GM23338 (cell line): ENCODE measurements at regions not wholly inside any gene's neighbourhood (a gene's known extent, or its start where the extent isn't known, plus 50 kb on each side); places are given as distances from the start of the nearest gene placed in this dataset.

Experiments
- ATAC-seq: fragments of 200-7000 bp; cut with Tn5 transposase; 3 replicates; pipeline ENCODE4 v1.9.1; 2020
- DNase-seq: peaks from one replicate; pipeline ENCODE4 v3.0.0-alpha.2; 2015; ENCODE audit warnings: low spot score
- H2AFZ ChIP-seq: fragments of 200-600 bp; sonication (generic); 2 replicates; pipeline ENCODE4 v1.8.0; 2016; ENCODE audit warnings: antibody characterized with exemption, mild to moderate bottlenecking, moderate library complexity
- H3F3A ChIP-seq: fragments of 200-600 bp; sonication (generic); replicated peaks from 2 replicates; pipeline ENCODE4 v1.8.0; 2017; ENCODE audit warnings: antibody characterized with exemption, mixed run types, low read depth
- H3K27ac ChIP-seq: fragments of 200-600 bp; sonication (generic); 2 replicates; pipeline ENCODE4 v1.6.1; 2016; ENCODE audit warnings: low read depth
- H3K27me3 ChIP-seq: fragments of 200-600 bp; sonication (generic); 2 replicates; pipeline ENCODE4 v1.8.0; 2016; ENCODE audit warnings: mild to moderate bottlenecking, mixed run types, moderate library complexity; ENCODE audit not compliant: insufficient read depth
- H3K36me3 ChIP-seq: fragments of 200-600 bp; sonication (generic); 2 replicates; pipeline ENCODE4 v1.8.0; 2016; ENCODE audit warnings: mild to moderate bottlenecking; ENCODE audit not compliant: insufficient read depth
- H3K4me1 ChIP-seq: fragments of 200-600 bp; sonication (generic); 2 replicates; pipeline ENCODE4 v1.8.0; 2016; ENCODE audit warnings: mild to moderate bottlenecking, moderate library complexity; ENCODE audit not compliant: insufficient read depth
- H3K4me2 ChIP-seq: fragments of 200-600 bp; sonication (generic); 2 replicates; pipeline ENCODE4 v1.7.1; 2017; ENCODE audit warnings: mixed run types
- H3K4me3 ChIP-seq: fragments of 200-600 bp; sonication (generic); 2 replicates; pipeline ENCODE4 v1.6.1; 2016; ENCODE audit warnings: mixed run types
- H3K79me2 ChIP-seq: fragments of 200-600 bp; sonication (generic); replicated peaks from 2 replicates; pipeline ENCODE4 v1.8.0; 2017; ENCODE audit warnings: mild to moderate bottlenecking; ENCODE audit not compliant: insufficient read depth
- H3K9me2 ChIP-seq: fragments of 200-600 bp; sonication (generic); 2 replicates; pipeline ENCODE4 v1.8.0; 2017; ENCODE audit not compliant: insufficient read depth
- H4K20me1 ChIP-seq: fragments of 200-600 bp; sonication (generic); replicated peaks from 2 replicates; pipeline ENCODE4 v1.8.0; 2017; ENCODE audit warnings: mild to moderate bottlenecking; ENCODE audit not compliant: insufficient read depth
- H3K27ac Mint-ChIP-seq: 2 replicates; pipeline ENCODE4 v1.8.0; 2020; ENCODE audit warnings: inconsistent platforms, mild to moderate bottlenecking, moderate library complexity, mixed read lengths
- H3K27me3 Mint-ChIP-seq: 3 replicates; pipeline ENCODE4 v1.8.0; 2022; ENCODE audit warnings: low read depth, mild to moderate bottlenecking, moderate library complexity, mixed read lengths, inconsistent platforms; ENCODE audit not compliant: insufficient read depth, poor library complexity
- H3K36me3 Mint-ChIP-seq: 3 replicates; pipeline ENCODE4 v1.8.0; 2021; ENCODE audit warnings: low read depth, mild to moderate bottlenecking, inconsistent platforms, moderate library complexity, mixed read lengths
- H3K4me1 Mint-ChIP-seq: 3 replicates; pipeline ENCODE4 v1.8.0; 2020; ENCODE audit warnings: mild to moderate bottlenecking, inconsistent platforms, mixed read lengths
- H3K4me3 Mint-ChIP-seq: 3 replicates; pipeline ENCODE4 v1.8.0; 2021; ENCODE audit warnings: moderate library complexity, mild to moderate bottlenecking, inconsistent platforms, mixed read lengths
- H3K9me3 Mint-ChIP-seq: 3 replicates; pipeline ENCODE4 v1.8.0; 2020; ENCODE audit warnings: moderate library complexity, mild to moderate bottlenecking, inconsistent platforms, mixed read lengths
- CREB1 ChIP-seq: fragments of 250-450 bp; sonication (Bioruptor Pico); IDR thresholded peaks from 2 replicates; pipeline ENCODE4 v1.5.0; 2020; ENCODE audit warnings: low read depth, mild to moderate bottlenecking, moderate library complexity
- EZH2 ChIP-seq: fragments of 200-600 bp; sonication (generic); IDR thresholded peaks from one replicate; pipeline ENCODE4 v1.8.0; 2017; ENCODE audit warnings: antibody characterized with exemption, mild to moderate bottlenecking, low read depth; ENCODE audit not compliant: unreplicated experiment
- EZH2phosphoT487 ChIP-seq: fragments of 200-600 bp; sonication (generic); IDR thresholded peaks from one replicate; pipeline ENCODE4 v1.8.1; 2018; ENCODE audit warnings: antibody characterized with exemption; ENCODE audit not compliant: unreplicated experiment
- JUNB ChIP-seq: IDR thresholded peaks from one replicate; pipeline ENCODE4 v1.6.1; 2016; ENCODE audit warnings: antibody characterized with exemption; ENCODE audit not compliant: unreplicated experiment
- NANOG ChIP-seq: IDR thresholded peaks from 2 replicates; pipeline ENCODE4 v1.6.1; 2016; ENCODE audit warnings: antibody characterized with exemption, borderline replicate concordance
- POLR2AphosphoS5 ChIP-seq: IDR thresholded peaks from 2 replicates; pipeline ENCODE4 v1.6.1; 2016; ENCODE audit warnings: antibody characterized with exemption, low read depth
- STAT1 ChIP-seq: IDR thresholded peaks from one replicate; pipeline ENCODE4 v1.6.1; 2016; ENCODE audit warnings: antibody characterized with exemption; ENCODE audit not compliant: unreplicated experiment
- ZNF114 ChIP-seq: fragments of 250-450 bp; sonication (Bioruptor Pico); IDR thresholded peaks from 2 replicates; pipeline ENCODE4 v1.5.0; 2020; ENCODE audit warnings: mild to moderate bottlenecking, moderate library complexity
- ZNF331 ChIP-seq: fragments of 250-450 bp; sonication (Bioruptor Pico); IDR thresholded peaks from 2 replicates; pipeline ENCODE4 v1.5.0; 2020; ENCODE audit warnings: low read depth, mild to moderate bottlenecking, moderate library complexity
- TF ChIP-seq, protein P1 (sequence below), 2 experiments: fragments of 200-600 bp in 1 of 2; sonication (generic) in 1 of 2; conservative IDR thresholded peaks; 2 replicates each; pipeline versions ENCODE4 v1.5.1 to v1.6.1; 2016 to 2017; ENCODE audit warnings: antibody characterized with exemption in 2 of 2, low read depth in 2 of 2, mild to moderate bottlenecking in 2 of 2, moderate library complexity in 1 of 2
- TF ChIP-seq, protein P2 (sequence below): fragments of 250-450 bp; sonication (Bioruptor Pico); IDR thresholded peaks from 2 replicates; pipeline ENCODE4 v1.5.0; 2020; ENCODE audit warnings: mild to moderate bottlenecking, moderate library complexity
- TF ChIP-seq, protein P3 (sequence below): IDR thresholded peaks from one replicate; pipeline ENCODE4 v1.6.1; 2018; ENCODE audit warnings: antibody characterized with exemption; ENCODE audit not compliant: unreplicated experiment
- TF ChIP-seq, protein P4 (sequence below): IDR thresholded peaks from 2 replicates; pipeline ENCODE4 v1.6.1; 2016; ENCODE audit warnings: antibody characterized with exemption

DNA sequence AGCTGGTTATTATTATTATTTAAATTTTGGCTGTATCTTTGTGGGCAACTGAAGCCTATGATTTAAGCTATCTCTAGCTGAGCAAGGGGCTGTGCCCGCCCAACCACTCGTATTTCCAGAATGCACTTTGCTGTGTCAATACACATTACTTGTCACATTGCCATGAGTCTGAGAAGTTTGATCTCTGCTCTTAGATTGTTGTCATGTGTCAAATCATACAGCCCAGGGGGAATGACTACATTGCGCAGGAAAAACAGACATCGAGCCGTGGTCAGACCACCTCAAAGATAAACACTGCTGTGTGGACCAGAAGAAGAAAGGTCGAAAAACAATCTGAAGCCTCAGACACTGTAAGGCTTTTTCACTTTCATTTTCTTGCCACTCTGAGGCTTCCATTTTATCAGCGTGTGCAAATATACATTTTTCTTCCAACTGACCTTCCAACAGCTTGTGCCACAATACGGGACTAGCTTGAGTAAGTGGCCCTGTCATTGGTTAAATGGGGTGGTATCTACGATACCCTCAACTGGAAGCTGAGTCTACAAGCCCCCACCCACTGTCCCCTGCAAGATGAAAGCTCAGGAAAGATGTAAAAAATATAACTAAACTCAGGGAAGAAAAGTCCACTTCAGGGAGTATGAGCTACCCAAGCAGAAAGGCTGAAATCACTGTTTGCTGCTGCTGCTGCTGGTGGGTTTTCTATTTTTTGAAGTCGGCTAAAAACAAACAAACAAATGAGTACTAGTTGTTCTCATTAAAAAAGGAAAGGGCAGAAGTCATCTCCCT, 603.0 kb downstream of the BNC2 start:
- H3K9me3 Mint-ChIP-seq, result peaks cover 2% of the 10 kb centered on the region; the same call in 1 of the 3 replicates
- H3K27me3 Mint-ChIP-seq, result peaks cover 3% of the 10 kb centered on the region
- H3F3A ChIP-seq, result no peaks in the 10 kb centered on the region
- no peaks in the 10 kb centered on the region for H3K36me3 Mint-ChIP-seq
- H3K36me3 ChIP-seq, result no peaks in the 10 kb centered on the region
- H3K4me3 Mint-ChIP-seq, result no peak overlapping the region
- H3K4me3 ChIP-seq, result no peak overlapping the region
- H3K4me1 ChIP-seq, result peaks cover 14% of the 10 kb centered on the region
- no peaks in the 10 kb centered on the region for H4K20me1 ChIP-seq
- no peak overlapping the region for H2AFZ ChIP-seq
- H3K9me2 ChIP-seq, result no peaks in the 10 kb centered on the region
- no peak overlapping the region for H3K4me2 ChIP-seq
- DNase-seq, result no peak
- no peaks in the 10 kb centered on the region for H3K27me3 ChIP-seq
- H3K27ac ChIP-seq, result no peak overlapping the region
- TF ChIP-seq, protein P1, sequence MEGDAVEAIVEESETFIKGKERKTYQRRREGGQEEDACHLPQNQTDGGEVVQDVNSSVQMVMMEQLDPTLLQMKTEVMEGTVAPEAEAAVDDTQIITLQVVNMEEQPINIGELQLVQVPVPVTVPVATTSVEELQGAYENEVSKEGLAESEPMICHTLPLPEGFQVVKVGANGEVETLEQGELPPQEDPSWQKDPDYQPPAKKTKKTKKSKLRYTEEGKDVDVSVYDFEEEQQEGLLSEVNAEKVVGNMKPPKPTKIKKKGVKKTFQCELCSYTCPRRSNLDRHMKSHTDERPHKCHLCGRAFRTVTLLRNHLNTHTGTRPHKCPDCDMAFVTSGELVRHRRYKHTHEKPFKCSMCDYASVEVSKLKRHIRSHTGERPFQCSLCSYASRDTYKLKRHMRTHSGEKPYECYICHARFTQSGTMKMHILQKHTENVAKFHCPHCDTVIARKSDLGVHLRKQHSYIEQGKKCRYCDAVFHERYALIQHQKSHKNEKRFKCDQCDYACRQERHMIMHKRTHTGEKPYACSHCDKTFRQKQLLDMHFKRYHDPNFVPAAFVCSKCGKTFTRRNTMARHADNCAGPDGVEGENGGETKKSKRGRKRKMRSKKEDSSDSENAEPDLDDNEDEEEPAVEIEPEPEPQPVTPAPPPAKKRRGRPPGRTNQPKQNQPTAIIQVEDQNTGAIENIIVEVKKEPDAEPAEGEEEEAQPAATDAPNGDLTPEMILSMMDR (conservative IDR thresholded peaks at IDR 0.05; ENCODE audit: low read depth in 2 of 2), result no peak
- TF ChIP-seq, protein P2, sequence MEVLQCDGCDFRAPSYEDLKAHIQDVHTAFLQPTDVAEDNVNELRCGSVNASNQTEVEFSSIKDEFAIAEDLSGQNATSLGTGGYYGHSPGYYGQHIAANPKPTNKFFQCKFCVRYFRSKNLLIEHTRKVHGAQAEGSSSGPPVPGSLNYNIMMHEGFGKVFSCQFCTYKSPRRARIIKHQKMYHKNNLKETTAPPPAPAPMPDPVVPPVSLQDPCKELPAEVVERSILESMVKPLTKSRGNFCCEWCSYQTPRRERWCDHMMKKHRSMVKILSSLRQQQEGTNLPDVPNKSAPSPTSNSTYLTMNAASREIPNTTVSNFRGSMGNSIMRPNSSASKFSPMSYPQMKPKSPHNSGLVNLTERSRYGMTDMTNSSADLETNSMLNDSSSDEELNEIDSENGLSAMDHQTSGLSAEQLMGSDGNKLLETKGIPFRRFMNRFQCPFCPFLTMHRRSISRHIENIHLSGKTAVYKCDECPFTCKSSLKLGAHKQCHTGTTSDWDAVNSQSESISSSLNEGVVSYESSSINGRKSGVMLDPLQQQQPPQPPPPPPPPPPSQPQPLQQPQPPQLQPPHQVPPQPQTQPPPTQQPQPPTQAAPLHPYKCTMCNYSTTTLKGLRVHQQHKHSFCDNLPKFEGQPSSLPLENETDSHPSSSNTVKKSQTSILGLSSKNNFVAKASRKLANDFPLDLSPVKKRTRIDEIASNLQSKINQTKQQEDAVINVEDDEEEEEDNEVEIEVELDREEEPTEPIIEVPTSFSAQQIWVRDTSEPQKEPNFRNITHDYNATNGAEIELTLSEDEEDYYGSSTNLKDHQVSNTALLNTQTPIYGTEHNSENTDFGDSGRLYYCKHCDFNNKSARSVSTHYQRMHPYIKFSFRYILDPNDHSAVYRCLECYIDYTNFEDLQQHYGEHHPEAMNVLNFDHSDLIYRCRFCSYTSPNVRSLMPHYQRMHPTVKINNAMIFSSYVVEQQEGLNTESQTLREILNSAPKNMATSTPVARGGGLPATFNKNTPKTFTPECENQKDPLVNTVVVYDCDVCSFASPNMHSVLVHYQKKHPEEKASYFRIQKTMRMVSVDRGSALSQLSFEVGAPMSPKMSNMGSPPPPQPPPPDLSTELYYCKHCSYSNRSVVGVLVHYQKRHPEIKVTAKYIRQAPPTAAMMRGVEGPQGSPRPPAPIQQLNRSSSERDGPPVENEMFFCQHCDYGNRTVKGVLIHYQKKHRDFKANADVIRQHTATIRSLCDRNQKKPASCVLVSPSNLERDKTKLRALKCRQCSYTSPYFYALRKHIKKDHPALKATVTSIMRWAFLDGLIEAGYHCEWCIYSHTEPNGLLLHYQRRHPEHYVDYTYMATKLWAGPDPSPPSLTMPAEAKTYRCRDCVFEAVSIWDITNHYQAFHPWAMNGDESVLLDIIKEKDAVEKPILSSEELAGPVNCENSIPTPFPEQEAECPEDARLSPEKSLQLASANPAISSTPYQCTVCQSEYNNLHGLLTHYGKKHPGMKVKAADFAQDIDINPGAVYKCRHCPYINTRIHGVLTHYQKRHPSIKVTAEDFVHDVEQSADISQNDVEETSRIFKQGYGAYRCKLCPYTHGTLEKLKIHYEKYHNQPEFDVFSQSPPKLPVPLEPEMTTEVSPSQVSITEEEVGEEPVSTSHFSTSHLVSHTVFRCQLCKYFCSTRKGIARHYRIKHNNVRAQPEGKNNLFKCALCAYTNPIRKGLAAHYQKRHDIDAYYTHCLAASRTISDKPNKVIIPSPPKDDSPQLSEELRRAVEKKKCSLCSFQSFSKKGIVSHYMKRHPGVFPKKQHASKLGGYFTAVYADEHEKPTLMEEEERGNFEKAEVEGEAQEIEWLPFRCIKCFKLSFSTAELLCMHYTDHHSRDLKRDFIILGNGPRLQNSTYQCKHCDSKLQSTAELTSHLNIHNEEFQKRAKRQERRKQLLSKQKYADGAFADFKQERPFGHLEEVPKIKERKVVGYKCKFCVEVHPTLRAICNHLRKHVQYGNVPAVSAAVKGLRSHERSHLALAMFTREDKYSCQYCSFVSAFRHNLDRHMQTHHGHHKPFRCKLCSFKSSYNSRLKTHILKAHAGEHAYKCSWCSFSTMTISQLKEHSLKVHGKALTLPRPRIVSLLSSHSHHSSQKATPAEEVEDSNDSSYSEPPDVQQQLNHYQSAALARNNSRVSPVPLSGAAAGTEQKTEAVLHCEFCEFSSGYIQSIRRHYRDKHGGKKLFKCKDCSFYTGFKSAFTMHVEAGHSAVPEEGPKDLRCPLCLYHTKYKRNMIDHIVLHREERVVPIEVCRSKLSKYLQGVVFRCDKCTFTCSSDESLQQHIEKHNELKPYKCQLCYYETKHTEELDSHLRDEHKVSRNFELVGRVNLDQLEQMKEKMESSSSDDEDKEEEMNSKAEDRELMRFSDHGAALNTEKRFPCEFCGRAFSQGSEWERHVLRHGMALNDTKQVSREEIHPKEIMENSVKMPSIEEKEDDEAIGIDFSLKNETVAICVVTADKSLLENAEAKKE (CRISPR knock-in tag), result no peak
- TF ChIP-seq EZH2 (no peak), JUNB (no peak), ZNF331 (no peak), POLR2AphosphoS5 (no peak), NANOG (no peak), ZNF114 (CRISPR knock-in tag) (no peak), CREB1 (CRISPR knock-in tag) (no peak), STAT1 (no peak), EZH2phosphoT487 (no peak)
- TF ChIP-seq, protein P3, sequence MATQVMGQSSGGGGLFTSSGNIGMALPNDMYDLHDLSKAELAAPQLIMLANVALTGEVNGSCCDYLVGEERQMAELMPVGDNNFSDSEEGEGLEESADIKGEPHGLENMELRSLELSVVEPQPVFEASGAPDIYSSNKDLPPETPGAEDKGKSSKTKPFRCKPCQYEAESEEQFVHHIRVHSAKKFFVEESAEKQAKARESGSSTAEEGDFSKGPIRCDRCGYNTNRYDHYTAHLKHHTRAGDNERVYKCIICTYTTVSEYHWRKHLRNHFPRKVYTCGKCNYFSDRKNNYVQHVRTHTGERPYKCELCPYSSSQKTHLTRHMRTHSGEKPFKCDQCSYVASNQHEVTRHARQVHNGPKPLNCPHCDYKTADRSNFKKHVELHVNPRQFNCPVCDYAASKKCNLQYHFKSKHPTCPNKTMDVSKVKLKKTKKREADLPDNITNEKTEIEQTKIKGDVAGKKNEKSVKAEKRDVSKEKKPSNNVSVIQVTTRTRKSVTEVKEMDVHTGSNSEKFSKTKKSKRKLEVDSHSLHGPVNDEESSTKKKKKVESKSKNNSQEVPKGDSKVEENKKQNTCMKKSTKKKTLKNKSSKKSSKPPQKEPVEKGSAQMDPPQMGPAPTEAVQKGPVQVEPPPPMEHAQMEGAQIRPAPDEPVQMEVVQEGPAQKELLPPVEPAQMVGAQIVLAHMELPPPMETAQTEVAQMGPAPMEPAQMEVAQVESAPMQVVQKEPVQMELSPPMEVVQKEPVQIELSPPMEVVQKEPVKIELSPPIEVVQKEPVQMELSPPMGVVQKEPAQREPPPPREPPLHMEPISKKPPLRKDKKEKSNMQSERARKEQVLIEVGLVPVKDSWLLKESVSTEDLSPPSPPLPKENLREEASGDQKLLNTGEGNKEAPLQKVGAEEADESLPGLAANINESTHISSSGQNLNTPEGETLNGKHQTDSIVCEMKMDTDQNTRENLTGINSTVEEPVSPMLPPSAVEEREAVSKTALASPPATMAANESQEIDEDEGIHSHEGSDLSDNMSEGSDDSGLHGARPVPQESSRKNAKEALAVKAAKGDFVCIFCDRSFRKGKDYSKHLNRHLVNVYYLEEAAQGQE, result no peak
- TF ChIP-seq, protein P4, sequence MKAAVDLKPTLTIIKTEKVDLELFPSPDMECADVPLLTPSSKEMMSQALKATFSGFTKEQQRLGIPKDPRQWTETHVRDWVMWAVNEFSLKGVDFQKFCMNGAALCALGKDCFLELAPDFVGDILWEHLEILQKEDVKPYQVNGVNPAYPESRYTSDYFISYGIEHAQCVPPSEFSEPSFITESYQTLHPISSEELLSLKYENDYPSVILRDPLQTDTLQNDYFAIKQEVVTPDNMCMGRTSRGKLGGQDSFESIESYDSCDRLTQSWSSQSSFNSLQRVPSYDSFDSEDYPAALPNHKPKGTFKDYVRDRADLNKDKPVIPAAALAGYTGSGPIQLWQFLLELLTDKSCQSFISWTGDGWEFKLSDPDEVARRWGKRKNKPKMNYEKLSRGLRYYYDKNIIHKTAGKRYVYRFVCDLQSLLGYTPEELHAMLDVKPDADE, result no peak
- no peaks in the 10 kb centered on the region for H3K79me2 ChIP-seq
- no peak for ATAC-seq
- H3K4me1 Mint-ChIP-seq, result peaks cover 26% of the 10 kb centered on the region
- H3K27ac Mint-ChIP-seq, result no peak overlapping the region
